Activated CD8-positive, alpha-beta T cell treated with anti-CD3 and anti-CD28 coated beads, Interleukin-2, amount 10 ng/mL, durations not matched to agents 7 days and 5 days (primary cell): ENCODE measurements at regions not wholly inside any gene's neighbourhood (a gene's known extent, or its start where the extent isn't known, plus 50 kb on each side); places are given as distances from the start of the nearest gene placed in this dataset.

Experiments
- ATAC-seq: fragments of 150-1000 bp; cut with Tn5 transposase; one replicate; pipeline ENCODE4 v1.10.0; 2021; ENCODE audit warnings: moderate library complexity
- CTCF ChIA-PET: fragments of 350-600 bp; sonication (Branson Sonifier 250); formaldehyde crosslinking; loops from one replicate; lab custom pipeline; 2021; ENCODE audit warnings: antibody characterized with exemption; lab: Charles Lee
- POLR2A ChIA-PET: fragments of 350-600 bp; sonication (Branson Sonifier 250); formaldehyde crosslinking; loops from one replicate; lab custom pipeline; 2021; ENCODE audit warnings: antibody characterized with exemption; lab: Charles Lee
- DNase-seq: peaks from one replicate; pipeline ENCODE4 v3.0.0-alpha.2; 2020
- H3K27ac Mint-ChIP-seq: one replicate; pipeline ENCODE4 v1.8.0; 2021; ENCODE audit warnings: mild to moderate bottlenecking, mixed read lengths
- H3K27me3 Mint-ChIP-seq: one replicate; pipeline ENCODE4 v1.8.0; 2021; ENCODE audit warnings: low read depth, mixed read lengths
- H3K36me3 Mint-ChIP-seq: one replicate; pipeline ENCODE4 v1.8.0; 2021; ENCODE audit warnings: low read depth, mixed read lengths
- H3K4me1 Mint-ChIP-seq: one replicate; pipeline ENCODE4 v1.8.0; 2021; ENCODE audit warnings: low read depth, mixed read lengths
- H3K4me3 Mint-ChIP-seq: one replicate; pipeline ENCODE4 v1.8.0; 2021; ENCODE audit warnings: mild to moderate bottlenecking, mixed read lengths
- H3K9me3 Mint-ChIP-seq: one replicate; pipeline ENCODE4 v1.8.0; 2022; ENCODE audit warnings: mixed read lengths; ENCODE audit not compliant: insufficient read depth

GRCh38 chr2:66926594-66927112 lies 470.5 kb upstream of the ETAA1 start:
- H3K4me3 Mint-ChIP-seq = no peak overlapping the region
- CTCF ChIA-PET = no interaction called here

DNA sequence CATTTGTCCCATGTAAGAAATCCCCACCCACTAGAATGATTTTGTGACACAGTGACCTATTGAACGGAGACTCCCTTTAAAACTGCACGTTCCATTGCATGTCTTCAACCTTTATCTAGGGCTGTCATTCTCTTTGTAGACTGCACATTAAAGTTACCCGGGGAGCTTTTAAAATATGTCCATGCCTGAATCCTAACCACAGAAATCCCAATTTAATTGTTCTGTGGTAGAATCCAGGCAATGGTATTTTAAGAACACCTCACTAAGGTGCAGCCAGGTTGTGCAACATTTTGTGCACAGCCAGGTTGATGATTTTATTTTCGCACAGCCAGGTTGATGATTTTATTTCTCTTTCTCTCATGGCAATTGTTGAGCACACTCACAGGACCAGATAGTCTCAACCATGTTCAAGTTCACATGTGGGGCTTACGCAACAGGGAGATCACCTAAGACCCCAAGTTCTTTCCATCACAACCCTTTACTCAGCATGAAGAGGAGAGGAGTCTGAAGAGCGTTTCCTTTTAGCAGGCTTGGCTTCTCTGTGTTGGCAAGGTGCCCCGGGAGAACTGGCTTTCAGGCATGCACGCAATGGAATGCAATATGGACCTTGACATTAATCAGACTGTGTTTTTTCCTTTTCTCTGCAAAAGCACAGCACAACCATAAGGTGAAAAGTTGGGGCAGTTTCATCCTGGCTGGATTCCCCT lies 467.3 kb upstream of the ETAA1 start:
- H3K9me3 Mint-ChIP-seq = no peaks in the 10 kb centered on the region
- H3K4me3 Mint-ChIP-seq = no peak overlapping the region
- DNase-seq (no peak), ATAC-seq (no peak)
- H3K36me3 Mint-ChIP-seq = no peaks in the 10 kb centered on the region
- CTCF ChIA-PET = no interaction called here
- H3K27ac Mint-ChIP-seq = no peak overlapping the region
- H3K27me3 Mint-ChIP-seq = no peaks in the 10 kb centered on the region
- H3K4me1 Mint-ChIP-seq = no peaks in the 10 kb centered on the region
- POLR2A ChIA-PET = no interaction called here

More at GRCh38 chr2:66926594-66927112, 470.5 kb upstream of the ETAA1 start:
- Mint-ChIP-seq H3K27me3 (no peaks in the 10 kb centered on the region), H3K36me3 (no peaks in the 10 kb centered on the region), H3K4me1 (no peaks in the 10 kb centered on the region), H3K9me3 (no peaks in the 10 kb centered on the region), H3K27ac (no peak overlapping the region)
- POLR2A ChIA-PET = no interaction called here
- no peak for DNase-seq
- no peak for ATAC-seq

- H3K36me3 Mint-ChIP-seq = no peaks in the 10 kb centered on the region
- no peak overlapping the region for H3K4me3 Mint-ChIP-seq
- no peaks in the 10 kb centered on the region for H3K4me1 Mint-ChIP-seq
- no peak overlapping the region for H3K27ac Mint-ChIP-seq
- CTCF ChIA-PET = no interaction called here
- POLR2A ChIA-PET = no interaction called here
- no peak for DNase-seq
- H3K27me3 Mint-ChIP-seq = no peaks in the 10 kb centered on the region
- no peaks in the 10 kb centered on the region for H3K9me3 Mint-ChIP-seq
- ATAC-seq = no peak
Measured at GRCh38 chr2:66930339-66931220, 466.6 kb upstream of the ETAA1 start.

DNA sequence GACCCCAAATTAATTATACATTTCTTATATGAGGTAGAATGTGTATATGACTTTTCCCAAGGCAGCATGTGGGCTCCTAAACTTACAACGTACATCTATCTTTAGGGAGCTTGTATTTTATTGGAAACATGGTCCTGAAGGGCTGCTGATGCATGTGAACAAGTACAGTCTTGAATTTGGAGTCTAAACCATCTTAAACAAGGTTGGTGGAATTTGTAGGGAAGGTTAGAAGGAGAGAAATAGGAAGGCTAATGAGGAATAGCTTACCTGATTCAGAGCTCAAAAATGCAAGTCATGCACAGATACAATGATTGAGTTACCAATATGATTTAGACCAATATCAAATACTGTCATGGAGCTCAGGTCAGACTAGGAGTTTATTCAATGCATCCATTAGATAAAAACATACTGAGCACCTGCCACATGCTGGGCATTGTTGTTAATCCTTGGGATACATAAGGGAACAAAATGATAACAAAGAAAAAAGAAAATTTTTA lies 458.6 kb upstream of the ETAA1 start:
- ATAC-seq = no peak
- Mint-ChIP-seq H3K4me3 (no peak overlapping the region), H3K4me1 (no peaks in the 10 kb centered on the region), H3K36me3 (no peaks in the 10 kb centered on the region), H3K27me3 (no peaks in the 10 kb centered on the region), H3K9me3 (no peaks in the 10 kb centered on the region), H3K27ac (no peak overlapping the region)
- DNase-seq = no peak
- POLR2A ChIA-PET = no interaction called here
- CTCF ChIA-PET = no interaction called here

DNA sequence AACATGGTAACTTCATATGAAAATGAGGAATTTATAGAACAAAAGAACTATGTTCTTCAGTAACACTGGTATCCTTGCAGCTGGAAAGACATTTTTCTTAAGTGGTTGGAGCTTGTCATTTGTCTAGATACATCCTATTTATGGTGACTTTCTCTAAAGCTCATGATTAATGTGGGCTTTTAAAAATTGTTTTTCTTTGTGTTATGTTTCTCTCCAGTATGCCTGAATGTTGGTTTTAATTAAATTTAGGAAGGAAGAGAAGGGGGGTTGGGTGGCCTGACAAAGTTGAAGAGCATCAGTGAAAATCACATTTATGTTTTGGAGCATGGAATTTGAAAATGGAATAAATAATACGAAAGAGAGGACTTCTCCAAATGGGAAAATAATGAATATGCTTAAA lies 457.1 kb upstream of the ETAA1 start:
- CTCF ChIA-PET = no interaction called here
- POLR2A ChIA-PET = no interaction called here
- H3K27ac Mint-ChIP-seq = no peak overlapping the region
- ATAC-seq (no peak), DNase-seq (no peak)
- H3K4me1 Mint-ChIP-seq = no peaks in the 10 kb centered on the region
- no peaks in the 10 kb centered on the region for H3K36me3 Mint-ChIP-seq
- no peak overlapping the region for H3K4me3 Mint-ChIP-seq
- no peaks in the 10 kb centered on the region for H3K9me3 Mint-ChIP-seq
- no peaks in the 10 kb centered on the region for H3K27me3 Mint-ChIP-seq

DNA sequence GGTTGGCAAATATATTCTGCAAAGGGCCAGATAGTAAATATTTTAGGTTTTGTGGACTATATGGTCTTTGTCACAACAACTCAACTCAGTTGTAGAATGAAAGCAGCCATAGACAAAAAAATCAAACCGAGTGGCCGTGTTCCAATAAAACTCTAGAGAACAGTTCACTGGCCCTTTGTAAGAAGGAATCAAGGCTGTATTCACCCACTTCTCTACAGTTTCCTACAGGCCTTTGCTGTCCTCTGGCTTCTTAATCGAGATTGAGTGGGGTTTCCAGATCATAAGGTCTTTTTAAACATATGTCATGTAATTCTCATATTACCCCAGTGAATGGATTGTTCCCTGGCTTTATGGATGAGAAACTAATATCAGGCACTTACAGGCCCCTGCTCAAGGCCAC lies 448.9 kb upstream of the ETAA1 start:
- ATAC-seq (no peak), DNase-seq (no peak)
- Mint-ChIP-seq H3K9me3 (no peaks in the 10 kb centered on the region), H3K4me1 (no peaks in the 10 kb centered on the region), H3K4me3 (no peak overlapping the region), H3K27me3 (no peaks in the 10 kb centered on the region), H3K36me3 (no peaks in the 10 kb centered on the region), H3K27ac (no peak overlapping the region)
- POLR2A ChIA-PET = no interaction called here
- CTCF ChIA-PET = no interaction called here

DNA sequence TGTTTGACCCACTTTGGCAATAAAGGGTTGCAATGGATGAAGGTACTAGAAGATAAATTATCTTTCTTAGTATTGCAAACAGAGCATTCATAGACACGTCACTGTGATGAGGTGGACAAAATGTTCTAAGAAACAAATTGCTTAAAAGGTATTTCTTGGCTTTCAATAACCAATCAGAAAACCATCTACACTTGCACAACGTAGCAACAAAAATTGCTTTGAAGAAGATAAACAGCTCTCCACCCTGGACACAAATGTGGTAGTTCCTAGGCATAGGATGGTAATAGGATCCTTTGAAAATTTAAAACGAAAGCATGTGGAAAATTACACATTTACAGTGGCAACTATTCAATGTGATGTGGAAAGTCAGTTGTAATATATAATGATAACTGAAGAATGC lies 439.9 kb upstream of the ETAA1 start:
- ChIA-PET POLR2A (no interaction called here), CTCF (no interaction called here)
- ATAC-seq = no peak
- no peaks in the 10 kb centered on the region for H3K36me3 Mint-ChIP-seq
- no peak for DNase-seq
- no peaks in the 10 kb centered on the region for H3K4me1 Mint-ChIP-seq
- H3K9me3 Mint-ChIP-seq = no peaks in the 10 kb centered on the region
- no peak overlapping the region for H3K27ac Mint-ChIP-seq
- no peak overlapping the region for H3K4me3 Mint-ChIP-seq
- H3K27me3 Mint-ChIP-seq = no peaks in the 10 kb centered on the region

- H3K4me1 Mint-ChIP-seq = no peaks in the 10 kb centered on the region
- CTCF ChIA-PET = no interaction called here
- POLR2A ChIA-PET = no interaction called here
- no peak for ATAC-seq
- H3K27ac Mint-ChIP-seq = no peak overlapping the region
- no peaks in the 10 kb centered on the region for H3K27me3 Mint-ChIP-seq
- H3K9me3 Mint-ChIP-seq = no peaks in the 10 kb centered on the region
- H3K36me3 Mint-ChIP-seq = no peaks in the 10 kb centered on the region
- no peak for DNase-seq
- H3K4me3 Mint-ChIP-seq = no peak overlapping the region
Measured at GRCh38 chr2:66957677-66958076, 439.5 kb upstream of the ETAA1 start.

GRCh38 chr2:66960161-66960560 lies 437.0 kb upstream of the ETAA1 start:
- ChIA-PET CTCF (no interaction called here), POLR2A (no interaction called here)
- Mint-ChIP-seq H3K36me3 (no peaks in the 10 kb centered on the region), H3K9me3 (no peaks in the 10 kb centered on the region), H3K4me3 (no peak overlapping the region), H3K4me1 (no peaks in the 10 kb centered on the region), H3K27ac (no peak overlapping the region), H3K27me3 (no peaks in the 10 kb centered on the region)
- DNase-seq (no peak), ATAC-seq (no peak)

- no peaks in the 10 kb centered on the region for H3K9me3 Mint-ChIP-seq
- POLR2A ChIA-PET = no interaction called here
Measured at GRCh38 chr2:66962716-66963115, 434.4 kb upstream of the ETAA1 start.

GRCh38 chr2:66966631-66967030 lies 430.5 kb upstream of the ETAA1 start:
- ATAC-seq (no peak), DNase-seq (no peak)
- ChIA-PET POLR2A (no interaction called here), CTCF (no interaction called here)
- Mint-ChIP-seq H3K4me3 (no peak overlapping the region), H3K9me3 (no peaks in the 10 kb centered on the region), H3K27ac (no peak overlapping the region), H3K36me3 (no peaks in the 10 kb centered on the region), H3K4me1 (no peaks in the 10 kb centered on the region), H3K27me3 (no peaks in the 10 kb centered on the region)

More at GRCh38 chr2:66962716-66963115, 434.4 kb upstream of the ETAA1 start:
- H3K36me3 Mint-ChIP-seq = no peaks in the 10 kb centered on the region
- H3K4me3 Mint-ChIP-seq = no peak overlapping the region
- H3K27ac Mint-ChIP-seq = no peak overlapping the region
- no peaks in the 10 kb centered on the region for H3K4me1 Mint-ChIP-seq
- DNase-seq = no peak
- CTCF ChIA-PET = no interaction called here
- no peak for ATAC-seq
- no peaks in the 10 kb centered on the region for H3K27me3 Mint-ChIP-seq

GRCh38 chr2:66968946-66969345 lies 428.2 kb upstream of the ETAA1 start:
- POLR2A ChIA-PET = no interaction called here

More at GRCh38 chr2:66968946-66969345, 428.2 kb upstream of the ETAA1 start:
- Mint-ChIP-seq H3K4me1 (no peaks in the 10 kb centered on the region), H3K27ac (no peak overlapping the region), H3K9me3 (no peaks in the 10 kb centered on the region), H3K36me3 (no peaks in the 10 kb centered on the region), H3K4me3 (no peak overlapping the region), H3K27me3 (no peaks in the 10 kb centered on the region)
- ATAC-seq = no peak
- CTCF ChIA-PET = no interaction called here
- no peak for DNase-seq
